Mesothelial cell of epicardium (in vitro differentiated cells): ENCODE measurements at regions not wholly inside any gene's neighbourhood (a gene's known extent, or its start where the extent isn't known, plus 50 kb on each side); places are given as distances from the start of the nearest gene placed in this dataset.

ENCODE experiments used
- DNase-seq, 2 experiments: peaks; one replicate each; pipeline ENCODE4 v3.0.0; 2021; ENCODE audit warnings: low spot score in 2 of 2; ENCODE audit not compliant: unreplicated experiment in 2 of 2
- H3K27ac Mint-ChIP-seq: 2 replicates; pipeline ENCODE4 v1.8.0; 2021; ENCODE audit warnings: mixed read lengths
- H3K27me3 Mint-ChIP-seq: 2 replicates; pipeline ENCODE4 v1.8.0; 2021; ENCODE audit warnings: low read depth, mixed read lengths
- H3K36me3 Mint-ChIP-seq: 2 replicates; pipeline ENCODE4 v1.8.0; 2021; ENCODE audit warnings: mixed read lengths
- H3K4me1 Mint-ChIP-seq: 2 replicates; pipeline ENCODE4 v1.8.0; 2021; ENCODE audit warnings: mixed read lengths
- H3K4me3 Mint-ChIP-seq: 2 replicates; pipeline ENCODE4 v1.8.0; 2021; ENCODE audit warnings: mild to moderate bottlenecking, moderate library complexity, mixed read lengths
- H3K9me3 Mint-ChIP-seq: 2 replicates; pipeline ENCODE4 v1.8.0; 2021; ENCODE audit warnings: mixed read lengths
- CTCF ChIP-seq: fragments of 200-600 bp; sonication (generic); IDR thresholded peaks from one replicate; pipeline ENCODE4 v1.5.0; 2021; ENCODE audit warnings: antibody characterized with exemption; ENCODE audit not compliant: unreplicated experiment

GRCh38 chrX:20418379-20419150 lies 151.9 kb upstream of the RPS6KA3 start:
- H3K36me3 Mint-ChIP-seq: no peaks in the 10 kb centered on the region
- H3K9me3 Mint-ChIP-seq: peaks cover 21% of the 10 kb centered on the region
- no peak for DNase-seq
- no peak overlapping the region for H3K4me3 Mint-ChIP-seq
- no peak overlapping the region for H3K27ac Mint-ChIP-seq
- H3K4me1 Mint-ChIP-seq: peaks cover 13% of the 10 kb centered on the region
- H3K27me3 Mint-ChIP-seq: no peaks in the 10 kb centered on the region
- TF ChIP-seq CTCF: no peak

- no peak for TF ChIP-seq CTCF
- H3K9me3 Mint-ChIP-seq: peaks cover 23% of the 10 kb centered on the region
These were observed 148.2 kb upstream of the RPS6KA3 start for GRCh38 chrX:20414762-20415445.

DNA sequence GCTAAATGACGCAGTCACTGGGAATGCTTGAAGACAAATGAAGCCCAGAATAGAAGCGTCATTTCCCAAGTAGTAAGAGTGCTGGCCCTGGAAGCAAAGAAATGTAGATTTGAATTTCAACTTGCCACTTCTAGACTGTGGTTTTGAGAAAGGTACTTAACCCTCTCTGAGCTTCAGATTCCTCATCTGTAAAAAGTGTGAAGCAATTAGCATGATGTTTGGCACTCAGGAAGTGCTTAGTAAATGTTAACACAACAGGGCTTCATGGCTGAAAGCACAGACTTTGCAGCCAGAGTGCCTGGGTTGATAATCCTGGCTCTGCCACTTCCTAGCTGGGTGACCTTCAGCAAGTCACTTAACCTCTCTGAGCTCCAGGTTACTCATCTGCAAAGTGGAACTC lies 147.4 kb upstream of the RPS6KA3 start:
- no peak overlapping the region for H3K4me3 Mint-ChIP-seq
- H3K36me3 Mint-ChIP-seq: no peaks in the 10 kb centered on the region
- peaks cover 3% of the 10 kb centered on the region for H3K4me1 Mint-ChIP-seq
- H3K9me3 Mint-ChIP-seq: peaks cover 30% of the 10 kb centered on the region
- no peak for TF ChIP-seq CTCF
- H3K27ac Mint-ChIP-seq: no peak overlapping the region
- DNase-seq: no peak
- no peaks in the 10 kb centered on the region for H3K27me3 Mint-ChIP-seq

More at GRCh38 chrX:20414762-20415445, 148.2 kb upstream of the RPS6KA3 start:
- no peak for DNase-seq
- Mint-ChIP-seq H3K27me3 (no peaks in the 10 kb centered on the region), H3K27ac (no peak overlapping the region), H3K4me3 (no peak overlapping the region), H3K36me3 (no peaks in the 10 kb centered on the region), H3K4me1 (peaks cover 3% of the 10 kb centered on the region)

GRCh38 chrX:20412871-20413486 lies 146.3 kb upstream of the RPS6KA3 start:
- Mint-ChIP-seq H3K4me1 (no peaks in the 10 kb centered on the region), H3K27me3 (no peaks in the 10 kb centered on the region), H3K27ac (no peak overlapping the region), H3K36me3 (no peaks in the 10 kb centered on the region), H3K9me3 (peaks cover 39% of the 10 kb centered on the region), H3K4me3 (no peak overlapping the region)
- TF ChIP-seq CTCF: no peak
- no peak for DNase-seq

- no peak for TF ChIP-seq CTCF
- peaks cover 39% of the 10 kb centered on the region for H3K9me3 Mint-ChIP-seq
- H3K27ac Mint-ChIP-seq: no peak overlapping the region
- H3K27me3 Mint-ChIP-seq: no peaks in the 10 kb centered on the region
- no peak overlapping the region for H3K4me3 Mint-ChIP-seq
- no peaks in the 10 kb centered on the region for H3K4me1 Mint-ChIP-seq
- no peak for DNase-seq
- H3K36me3 Mint-ChIP-seq: no peaks in the 10 kb centered on the region
These were observed 143.8 kb upstream of the RPS6KA3 start for GRCh38 chrX:20410540-20410939.
